MM.1S (cell line): ENCODE measurements at regions not wholly inside any gene's neighbourhood (a gene's known extent, or its start where the extent isn't known, plus 50 kb on each side); places are given as distances from the start of the nearest gene placed in this dataset.

ENCODE experiments used
- DNase-seq: peaks from one replicate; pipeline ENCODE4 v3.0.0-alpha.2; 2015
- H2AFZ ChIP-seq: fragments of 300-600 bp; sonication (generic); 2 replicates; pipeline ENCODE4 v1.6.0; 2016; ENCODE audit warnings: antibody characterized with exemption, low read length
- H3F3A ChIP-seq: fragments of 300-600 bp; sonication (generic); 2 replicates; pipeline ENCODE4 v1.6.1; 2016; ENCODE audit warnings: mild to moderate bottlenecking, antibody characterized with exemption, low read length, moderate library complexity, mixed read lengths; ENCODE audit not compliant: insufficient read depth
- H3K27ac ChIP-seq: fragments of 300-600 bp; sonication (generic); 2 replicates; pipeline ENCODE4 v1.5.1; 2016; ENCODE audit warnings: mild to moderate bottlenecking, low read length
- H3K27me3 ChIP-seq: fragments of 300-600 bp; sonication (generic); replicated peaks from 2 replicates; pipeline ENCODE4 v1.6.0; 2016; ENCODE audit warnings: low read length; ENCODE audit not compliant: insufficient read depth
- H3K36me3 ChIP-seq: fragments of 300-600 bp; sonication (generic); replicated peaks from 2 replicates; pipeline ENCODE4 v1.6.1; 2016; ENCODE audit warnings: mild to moderate bottlenecking, low read length, mixed read lengths; ENCODE audit not compliant: insufficient read depth
- H3K4me1 ChIP-seq: fragments of 300-600 bp; sonication (generic); 2 replicates; pipeline ENCODE4 v1.6.1; 2016; ENCODE audit warnings: low read length, mixed read lengths
- H3K4me2 ChIP-seq: fragments of 300-600 bp; sonication (generic); 2 replicates; pipeline ENCODE4 v1.6.0; 2016; ENCODE audit warnings: low read depth, low read length
- H3K4me3 ChIP-seq: fragments of 300-600 bp; sonication (generic); 2 replicates; pipeline ENCODE4 v1.5.1; 2016; ENCODE audit warnings: low read length, mixed read lengths
- H3K79me2 ChIP-seq: fragments of 300-600 bp; sonication (generic); 2 replicates; pipeline ENCODE4 v1.6.1; 2016; ENCODE audit warnings: mixed run types, low read length, mixed read lengths
- H3K9ac ChIP-seq: fragments of 300-600 bp; sonication (generic); 2 replicates; pipeline ENCODE4 v1.6.1; 2016; ENCODE audit warnings: low read length, mixed read lengths
- H3K9me2 ChIP-seq: fragments of 300-600 bp; sonication (generic); replicated peaks from 2 replicates; pipeline ENCODE4 v1.6.1; 2016; ENCODE audit warnings: mild to moderate bottlenecking, low read length, mixed read lengths; ENCODE audit not compliant: insufficient read depth
- H3K9me3 ChIP-seq: fragments of 300-600 bp; sonication (generic); replicated peaks from 2 replicates; pipeline ENCODE4 v1.6.1; 2016; ENCODE audit warnings: mild to moderate bottlenecking, low read length, mixed read lengths; ENCODE audit not compliant: insufficient read depth
- H4K20me1 ChIP-seq: fragments of 300-600 bp; sonication (generic); 2 replicates; pipeline ENCODE4 v1.6.1; 2016; ENCODE audit warnings: mild to moderate bottlenecking, low read length, moderate library complexity, mixed read lengths; ENCODE audit not compliant: insufficient read depth
- CTCF ChIP-seq: fragments of 300-600 bp; sonication (generic); IDR thresholded peaks from 2 replicates; pipeline ENCODE4 v1.5.1; 2016; ENCODE audit warnings: antibody characterized with exemption, low read length, mixed read lengths
- EZH2 ChIP-seq: fragments of 300-600 bp; sonication (generic); optimal IDR thresholded peaks from 2 replicates; pipeline ENCODE3; 2017; ENCODE audit warnings: low read depth, mild to moderate bottlenecking, antibody characterized with exemption, low read length, mixed read lengths
- EZH2phosphoT487 ChIP-seq: fragments of 300-600 bp; sonication (generic); IDR thresholded peaks from 2 replicates; pipeline ENCODE4 v1.6.1; 2018; ENCODE audit warnings: antibody characterized with exemption, low read length

- Histone ChIP-seq H3K9me3 (no peaks in the 10 kb centered on the region), H3K27ac (no peak overlapping the region), H4K20me1 (no peaks in the 10 kb centered on the region), H3K79me2 (no peaks in the 10 kb centered on the region), H3K9me2 (no peaks in the 10 kb centered on the region), H3K27me3 (no peaks in the 10 kb centered on the region), H3K36me3 (no peaks in the 10 kb centered on the region), H3F3A (no peaks in the 10 kb centered on the region), H3K4me2 (no peak overlapping the region), H2AFZ (no peak overlapping the region), H3K4me1 (no peaks in the 10 kb centered on the region), H3K9ac (no peak overlapping the region), H3K4me3 (no peak overlapping the region)
- no peak for DNase-seq
- TF ChIP-seq CTCF: no peak
- TF ChIP-seq EZH2phosphoT487: no peak
- no peak for TF ChIP-seq EZH2
Observed at GRCh38 chr5:174376726-174377373, 331.3 kb downstream of the NSG2 start.

- no peaks in the 10 kb centered on the region for H3K4me1 ChIP-seq
Observed at GRCh38 chr5:174378121-174378874, 332.8 kb downstream of the NSG2 start.

GRCh38 chr5:174380311-174380710 lies 334.8 kb downstream of the NSG2 start:
- no peaks in the 10 kb centered on the region for H3F3A ChIP-seq
- no peaks in the 10 kb centered on the region for H3K9me2 ChIP-seq
- TF ChIP-seq EZH2phosphoT487 (no peak), EZH2 (no peak), CTCF (no peak)
- no peaks in the 10 kb centered on the region for H4K20me1 ChIP-seq
- H3K4me3 ChIP-seq: no peak overlapping the region
- no peaks in the 10 kb centered on the region for H3K9me3 ChIP-seq
- DNase-seq: no peak
- H3K79me2 ChIP-seq: no peaks in the 10 kb centered on the region
- no peak overlapping the region for H3K27ac ChIP-seq
- H3K9ac ChIP-seq: no peak overlapping the region
- no peak overlapping the region for H3K4me2 ChIP-seq
- no peaks in the 10 kb centered on the region for H3K4me1 ChIP-seq
- H2AFZ ChIP-seq: no peak overlapping the region
- H3K27me3 ChIP-seq: no peaks in the 10 kb centered on the region
- no peaks in the 10 kb centered on the region for H3K36me3 ChIP-seq

More at GRCh38 chr5:174378121-174378874, 332.8 kb downstream of the NSG2 start:
- Histone ChIP-seq H4K20me1 (no peaks in the 10 kb centered on the region), H3K27me3 (no peaks in the 10 kb centered on the region), H3K27ac (no peak overlapping the region), H3K79me2 (no peaks in the 10 kb centered on the region), H3K4me3 (no peak overlapping the region), H3K4me2 (no peak overlapping the region), H3K9me2 (no peaks in the 10 kb centered on the region), H3F3A (no peaks in the 10 kb centered on the region), H3K36me3 (no peaks in the 10 kb centered on the region), H3K9ac (no peak overlapping the region), H3K9me3 (no peaks in the 10 kb centered on the region), H2AFZ (no peak overlapping the region)
- TF ChIP-seq CTCF (no peak), EZH2 (no peak), EZH2phosphoT487 (no peak)
- no peak for DNase-seq
